Ectodermal cell (in vitro differentiated cells): ENCODE measurements at regions not wholly inside any gene's neighbourhood (a gene's known extent, or its start where the extent isn't known, plus 50 kb on each side); places are given as distances from the start of the nearest gene placed in this dataset.

Source experiments
- H3K27ac ChIP-seq: 2 replicates; pipeline ENCODE4 v1.7.0; 2013; ENCODE audit warnings: mild to moderate bottlenecking, low read depth, low read length; ENCODE audit not compliant: insufficient read depth, poor library complexity, severe bottlenecking
- H3K27me3 ChIP-seq: 2 replicates; pipeline ENCODE4 v1.7.0; 2013; ENCODE audit warnings: mild to moderate bottlenecking, low read length; ENCODE audit not compliant: insufficient read depth, control insufficient read depth, poor library complexity, severe bottlenecking
- H3K36me3 ChIP-seq: one replicate; pipeline ENCODE4 v1.7.0; 2013; ENCODE audit warnings: low read length; ENCODE audit not compliant: control insufficient read depth, insufficient read depth
- H3K4me1 ChIP-seq: one replicate; pipeline ENCODE4 v1.7.0; 2013; ENCODE audit warnings: low read length; ENCODE audit not compliant: control insufficient read depth, insufficient read depth
- H3K4me3 ChIP-seq: 2 replicates; pipeline ENCODE4 v1.7.0; 2013; ENCODE audit warnings: low read depth, low read length, control low read depth; ENCODE audit not compliant: insufficient read depth
- H3K9me3 ChIP-seq: 2 replicates; pipeline ENCODE4 v1.7.0; 2013; ENCODE audit warnings: mild to moderate bottlenecking, low read length, moderate library complexity; ENCODE audit not compliant: control insufficient read depth
- WGBS, 2 experiments: methylation state at CpG; one replicate each; pipeline ENCODE4 v1.1.7; 2013; ENCODE audit warnings: missing lambda C conversion rate in 2 of 2; 5-methylcytosine and 5-hydroxymethylcytosine counted together

DNA sequence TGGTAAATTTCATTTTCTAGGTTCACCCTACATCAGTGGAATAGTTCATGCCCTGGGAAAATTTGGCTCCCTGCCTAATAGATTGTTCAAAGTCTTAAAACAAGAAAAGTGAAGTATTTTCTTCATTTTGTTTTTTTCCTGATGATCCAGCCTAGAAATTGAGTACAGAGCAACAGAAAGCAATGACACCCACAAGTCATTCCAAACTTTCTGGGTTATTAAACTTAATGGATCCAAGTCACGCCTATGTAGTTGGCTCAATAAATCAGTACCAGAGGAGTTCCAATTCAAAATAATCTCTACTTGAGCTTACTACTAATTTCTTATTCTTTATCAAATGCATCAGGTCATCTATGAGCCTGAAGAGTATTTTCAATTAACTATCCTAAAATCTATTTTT is 937.6 kb upstream of the SLIT2 start:
- Histone ChIP-seq H3K36me3 (no peaks in the 10 kb centered on the region), H3K27ac (no peak overlapping the region)
- WGBS, 2 experiments, result 83 to 96% methylated on average over 1 of the region's 1 CpG

DNA sequence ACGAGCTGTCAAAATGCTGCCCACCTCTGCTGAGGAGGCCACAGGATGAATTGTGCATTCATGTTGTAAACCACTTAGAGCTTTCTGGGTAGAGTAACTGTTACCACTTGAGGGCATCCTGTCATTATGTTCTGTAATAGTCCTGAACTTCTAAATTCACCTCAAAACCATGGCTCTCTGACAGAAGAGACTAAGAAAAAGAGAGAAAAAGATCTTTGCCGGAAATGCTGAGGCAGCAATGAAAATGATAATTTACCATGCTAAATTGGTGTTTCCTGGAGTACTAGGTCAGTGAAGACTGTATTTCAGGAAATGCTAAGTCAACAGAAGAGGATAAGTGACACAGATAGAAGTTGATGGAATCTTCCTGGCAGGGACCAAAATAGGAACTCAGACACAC is 942.3 kb upstream of the SLIT2 start:
- 90 to 95% methylated on average over 1 to 2 of the region's 2 CpGs for WGBS, 2 experiments
- Histone ChIP-seq H3K36me3 (no peaks in the 10 kb centered on the region), H3K9me3 (no peaks in the 10 kb centered on the region), H3K27ac (no peak overlapping the region), H3K27me3 (no peaks in the 10 kb centered on the region), H3K4me3 (no peak overlapping the region), H3K4me1 (no peaks in the 10 kb centered on the region)

More for the DNA sequence above, 937.6 kb upstream of the SLIT2 start:
- Histone ChIP-seq H3K4me1 (no peaks in the 10 kb centered on the region), H3K27me3 (no peaks in the 10 kb centered on the region), H3K4me3 (no peak overlapping the region), H3K9me3 (no peaks in the 10 kb centered on the region)

DNA sequence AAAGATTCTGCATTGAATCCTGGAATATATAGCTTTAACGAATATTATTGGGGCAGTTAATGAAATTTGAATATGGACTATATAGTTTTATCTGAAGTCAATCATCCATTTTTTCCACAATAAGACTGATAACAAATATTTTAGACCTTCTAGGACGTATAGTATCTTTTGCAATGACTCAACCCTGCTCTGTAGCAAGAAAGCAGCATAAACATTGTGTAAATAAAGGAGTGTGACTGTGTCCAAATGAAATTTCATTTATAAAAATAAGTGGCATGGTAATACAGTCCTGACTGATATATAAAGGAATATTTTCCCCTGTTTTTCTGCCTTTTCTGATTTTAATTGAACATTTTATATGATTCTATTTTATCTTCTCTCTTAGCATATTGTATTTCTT is 947.7 kb upstream of the SLIT2 start:
- Histone ChIP-seq H3K36me3 (no peaks in the 10 kb centered on the region), H3K27ac (no peak overlapping the region), H3K4me3 (no peak overlapping the region), H3K27me3 (no peaks in the 10 kb centered on the region), H3K9me3 (no peaks in the 10 kb centered on the region), H3K4me1 (no peaks in the 10 kb centered on the region)
- WGBS, 2 experiments, result 100% methylated on average over 1 of the region's 2 CpGs

DNA sequence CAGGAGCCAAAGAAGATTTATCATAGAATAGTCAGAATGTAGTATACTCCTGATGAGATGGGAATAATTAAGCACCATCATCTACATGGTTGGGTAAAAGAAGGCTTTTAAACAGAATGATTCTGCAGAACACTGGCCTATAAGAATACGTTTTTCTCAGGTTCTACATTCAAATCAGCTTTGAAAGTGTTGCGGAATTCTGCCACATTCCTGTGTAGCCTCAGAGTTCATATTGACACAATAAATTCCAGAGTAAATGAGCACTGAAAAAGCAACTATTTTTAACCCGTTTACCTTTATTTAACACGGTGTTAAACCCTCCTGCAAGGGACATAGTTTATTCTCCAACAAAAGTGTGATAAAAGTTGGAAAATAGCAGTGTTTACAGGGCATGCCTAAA is 950.2 kb upstream of the SLIT2 start:
- no peak overlapping the region for H3K27ac ChIP-seq
- WGBS, 2 experiments, result 89% methylated on average over 4 of the region's 4 CpGs

DNA sequence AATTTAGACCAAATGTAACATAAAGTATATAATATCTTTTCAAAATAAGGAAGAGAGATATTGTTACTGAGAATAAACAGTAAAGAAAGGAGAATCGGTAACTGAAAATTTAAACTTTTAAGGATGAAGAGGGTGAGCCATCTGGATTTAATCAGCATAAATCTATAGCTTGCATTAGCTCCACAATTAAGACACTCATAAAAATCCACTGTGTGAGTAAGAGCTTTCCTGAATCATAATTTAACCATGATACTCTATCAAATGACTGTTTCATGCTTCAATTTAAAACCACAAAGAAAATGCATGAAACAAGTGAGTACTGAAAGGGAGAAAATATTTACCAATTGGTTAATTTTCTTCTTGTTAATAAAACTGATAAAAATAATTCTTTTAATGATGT is 951.5 kb upstream of the SLIT2 start:
- no peaks in the 10 kb centered on the region for H3K36me3 ChIP-seq
- H3K27ac ChIP-seq, result no peak overlapping the region
- H3K9me3 ChIP-seq, result no peaks in the 10 kb centered on the region
- WGBS, 2 experiments, result 100% methylated on average over 1 of the region's 1 CpG; no CpG with 5 or more reads in 1 of the 2 experiments
- H3K4me1 ChIP-seq, result no peaks in the 10 kb centered on the region
- H3K27me3 ChIP-seq, result no peaks in the 10 kb centered on the region
- H3K4me3 ChIP-seq, result no peak overlapping the region

More for the DNA sequence above, 950.2 kb upstream of the SLIT2 start:
- no peaks in the 10 kb centered on the region for H3K27me3 ChIP-seq
- H3K36me3 ChIP-seq, result no peaks in the 10 kb centered on the region
- no peak overlapping the region for H3K4me3 ChIP-seq
- H3K4me1 ChIP-seq, result no peaks in the 10 kb centered on the region
- no peaks in the 10 kb centered on the region for H3K9me3 ChIP-seq

DNA sequence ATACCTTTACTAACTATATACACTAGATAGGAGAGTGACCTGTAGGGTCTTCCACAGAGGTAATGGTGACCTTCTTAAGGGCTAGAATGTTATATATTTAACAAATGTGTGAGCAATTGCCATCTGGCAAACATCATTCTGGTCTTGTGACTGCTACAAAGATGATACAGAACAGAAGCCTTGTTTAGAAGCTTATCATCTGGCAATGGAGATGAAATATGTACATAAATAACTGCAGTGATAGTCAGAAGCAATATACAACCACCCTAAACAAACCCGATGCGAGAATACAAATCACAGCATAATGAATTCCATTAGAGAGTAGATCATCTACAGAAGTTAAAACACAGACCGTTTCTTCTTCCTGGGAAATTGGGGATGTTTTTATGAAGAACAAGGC is 952.7 kb upstream of the SLIT2 start:
- WGBS, 2 experiments, result 97 to 98% methylated on average over 2 to 3 of the region's 3 CpGs
- Histone ChIP-seq H3K4me3 (no peak overlapping the region), H3K27me3 (no peaks in the 10 kb centered on the region), H3K27ac (no peak overlapping the region), H3K4me1 (no peaks in the 10 kb centered on the region), H3K36me3 (no peaks in the 10 kb centered on the region), H3K9me3 (no peaks in the 10 kb centered on the region)

DNA sequence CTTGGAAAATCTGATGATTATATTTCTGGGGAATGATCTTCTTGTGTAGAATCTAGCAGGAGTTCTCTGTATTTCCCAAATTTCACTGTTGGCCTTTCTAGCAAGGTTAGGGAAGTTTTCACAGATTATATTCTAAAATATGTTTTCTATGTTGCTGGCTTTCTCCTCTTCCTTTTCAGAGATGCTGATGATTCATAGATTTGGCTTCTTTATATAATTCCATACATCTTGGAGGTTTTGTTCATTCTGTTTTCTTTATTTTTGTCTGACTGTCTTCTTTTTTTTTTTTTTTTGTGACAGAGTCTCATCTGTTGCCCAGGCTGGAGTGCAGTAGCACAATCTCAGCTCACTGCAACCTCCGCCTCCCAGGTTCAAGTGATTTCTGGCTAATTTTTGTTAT is 957.9 kb upstream of the SLIT2 start:
- no peaks in the 10 kb centered on the region for H3K27me3 ChIP-seq
- H3K4me3 ChIP-seq, result no peak overlapping the region
- no peaks in the 10 kb centered on the region for H3K4me1 ChIP-seq
- WGBS, 2 experiments, result 92 to 95% methylated on average over 1 of the region's 1 CpG
- no peak overlapping the region for H3K27ac ChIP-seq
- no peaks in the 10 kb centered on the region for H3K36me3 ChIP-seq
- no peaks in the 10 kb centered on the region for H3K9me3 ChIP-seq

DNA sequence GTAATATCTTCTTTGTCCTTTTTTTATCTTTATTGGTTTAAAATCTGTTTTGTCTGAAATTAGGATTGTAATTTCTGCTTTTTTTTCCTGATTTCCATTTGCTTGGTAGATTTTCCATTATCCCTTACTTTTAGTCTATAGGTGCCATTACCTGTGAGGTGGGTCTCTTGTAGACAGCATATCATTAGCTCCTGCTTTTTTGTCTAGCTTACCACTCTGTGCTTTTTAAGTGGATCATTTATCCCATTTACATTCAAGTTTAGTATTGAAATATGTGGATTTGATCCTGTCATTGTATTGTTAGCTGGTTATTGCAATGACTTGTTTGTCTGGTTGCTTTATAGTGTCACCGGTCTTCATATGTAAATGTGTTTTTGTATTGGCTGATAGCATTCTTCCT is 958.6 kb upstream of the SLIT2 start:
- Histone ChIP-seq H3K4me3 (no peak overlapping the region), H3K9me3 (no peaks in the 10 kb centered on the region), H3K27me3 (no peaks in the 10 kb centered on the region), H3K36me3 (no peaks in the 10 kb centered on the region), H3K27ac (no peak overlapping the region), H3K4me1 (no peaks in the 10 kb centered on the region)
- 0 to 60% methylated on average over 1 of the region's 1 CpG for WGBS, 2 experiments

DNA sequence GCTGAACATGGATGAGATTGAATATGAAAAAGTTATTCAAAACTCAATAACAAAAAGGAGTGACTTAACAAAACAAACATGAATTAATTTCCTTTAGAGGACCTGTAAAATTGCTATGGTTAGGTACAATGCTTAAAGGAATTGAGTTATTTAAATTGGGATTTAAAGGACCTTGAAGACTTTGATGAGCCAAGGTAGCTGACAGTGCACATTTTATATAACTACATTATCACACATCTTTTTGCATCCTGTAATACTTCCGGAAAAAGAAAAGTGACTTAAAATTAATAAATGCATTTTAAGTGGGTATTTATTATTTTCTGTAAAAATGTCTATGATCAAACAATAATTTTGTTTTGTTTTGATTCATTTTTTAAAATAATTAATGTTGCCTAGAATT is 964.8 kb upstream of the SLIT2 start:
- no peak overlapping the region for H3K4me3 ChIP-seq
- no peak overlapping the region for H3K27ac ChIP-seq
- no peaks in the 10 kb centered on the region for H3K36me3 ChIP-seq
- no peaks in the 10 kb centered on the region for H3K9me3 ChIP-seq
- no peaks in the 10 kb centered on the region for H3K27me3 ChIP-seq
- H3K4me1 ChIP-seq, result no peaks in the 10 kb centered on the region
- no CpG with 5 or more reads among the region's 1 CpG for WGBS, 2 experiments

DNA sequence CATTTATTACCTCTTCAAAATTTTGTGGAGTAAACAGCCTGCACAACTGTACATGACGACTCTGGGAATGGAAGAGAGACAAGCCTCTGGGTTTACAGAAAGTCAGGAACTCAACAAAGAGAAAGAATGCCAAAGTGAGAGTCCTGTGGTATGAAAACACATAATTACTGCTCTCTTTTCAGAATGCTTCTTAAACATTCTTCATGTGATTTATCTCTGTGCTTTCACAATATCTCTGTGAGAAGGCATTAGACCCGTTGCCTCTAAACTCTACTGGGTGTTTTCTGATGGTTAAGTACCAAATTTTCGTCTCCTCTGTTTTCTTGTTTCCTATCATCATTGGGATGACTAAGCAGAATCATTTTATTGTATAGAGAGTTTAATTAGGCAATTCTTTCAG is 966.6 kb upstream of the SLIT2 start:
- Histone ChIP-seq H3K4me1 (no peaks in the 10 kb centered on the region), H3K27me3 (no peaks in the 10 kb centered on the region), H3K27ac (no peak overlapping the region), H3K36me3 (no peaks in the 10 kb centered on the region), H3K9me3 (no peaks in the 10 kb centered on the region), H3K4me3 (no peak overlapping the region)
- 93 to 94% methylated on average over 3 of the region's 3 CpGs for WGBS, 2 experiments

DNA sequence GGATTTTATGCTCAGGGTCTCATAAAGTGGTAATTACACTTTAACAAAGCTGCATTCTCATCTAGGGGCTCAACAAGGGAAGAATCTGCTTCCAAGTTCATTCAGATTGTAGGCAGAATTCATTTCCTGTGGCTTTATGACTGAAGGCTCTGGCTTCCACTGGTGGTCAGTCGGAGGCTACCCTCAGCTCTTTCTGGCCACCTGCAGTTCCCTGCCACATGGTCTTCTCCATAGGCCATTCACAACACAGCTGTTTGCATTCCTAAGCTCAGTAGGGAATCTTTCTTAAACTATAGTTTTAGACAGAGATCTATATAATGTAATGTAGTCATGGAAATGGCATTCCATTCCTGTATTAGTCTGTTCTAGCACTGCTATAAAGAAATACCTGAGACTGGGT is 973.0 kb upstream of the SLIT2 start:
- Histone ChIP-seq H3K9me3 (no peaks in the 10 kb centered on the region), H3K27ac (no peak overlapping the region), H3K36me3 (no peaks in the 10 kb centered on the region), H3K27me3 (no peaks in the 10 kb centered on the region), H3K4me1 (no peaks in the 10 kb centered on the region), H3K4me3 (no peak overlapping the region)
- WGBS, 2 experiments, result 32 to 41% methylated on average over 1 of the region's 1 CpG
